OCI-LY1 (cell line): ENCODE measurements at regions not wholly inside any gene's neighbourhood (a gene's known extent, or its start where the extent isn't known, plus 50 kb on each side); places are given as distances from the start of the nearest gene placed in this dataset.

Experiments
- CTCF ChIP-seq: fragments of 200-600 bp; sonication (generic), shearing (Covaris generic); IDR thresholded peaks from 2 replicates; pipeline ENCODE4 v1.5.1; 2017; ENCODE audit warnings: mild to moderate bottlenecking, antibody characterized with exemption, low read length, moderate library complexity, mixed read lengths
- EZH2 ChIP-seq: fragments of 200-600 bp; sonication (generic), shearing (Covaris generic); IDR thresholded peaks from 2 replicates; pipeline ENCODE4 v1.8.0; 2017; ENCODE audit warnings: borderline replicate concordance, mixed run types, mild to moderate bottlenecking, antibody characterized with exemption, low read length, moderate library complexity, mixed read lengths

GRCh38 chr4:41319553-41319952 is 62.8 kb downstream of the UCHL1 start:
- no peak for TF ChIP-seq CTCF
- no peak for TF ChIP-seq EZH2
